Erythroblast (primary cell): ENCODE measurements at regions not wholly inside any gene's neighbourhood (a gene's known extent, or its start where the extent isn't known, plus 50 kb on each side); places are given as distances from the start of the nearest gene placed in this dataset.

ENCODE experiments used
- GATA1 ChIP-seq: IDR thresholded peaks from 2 replicates; pipeline ENCODE4 v1.6.1; 2011; ENCODE audit warnings: low read depth, mild to moderate bottlenecking, control low read depth, low read length, moderate library complexity
- POLR2A ChIP-seq: IDR thresholded peaks from 2 replicates; pipeline ENCODE4 v1.6.1; 2011; ENCODE audit warnings: mild to moderate bottlenecking, low read length

DNA sequence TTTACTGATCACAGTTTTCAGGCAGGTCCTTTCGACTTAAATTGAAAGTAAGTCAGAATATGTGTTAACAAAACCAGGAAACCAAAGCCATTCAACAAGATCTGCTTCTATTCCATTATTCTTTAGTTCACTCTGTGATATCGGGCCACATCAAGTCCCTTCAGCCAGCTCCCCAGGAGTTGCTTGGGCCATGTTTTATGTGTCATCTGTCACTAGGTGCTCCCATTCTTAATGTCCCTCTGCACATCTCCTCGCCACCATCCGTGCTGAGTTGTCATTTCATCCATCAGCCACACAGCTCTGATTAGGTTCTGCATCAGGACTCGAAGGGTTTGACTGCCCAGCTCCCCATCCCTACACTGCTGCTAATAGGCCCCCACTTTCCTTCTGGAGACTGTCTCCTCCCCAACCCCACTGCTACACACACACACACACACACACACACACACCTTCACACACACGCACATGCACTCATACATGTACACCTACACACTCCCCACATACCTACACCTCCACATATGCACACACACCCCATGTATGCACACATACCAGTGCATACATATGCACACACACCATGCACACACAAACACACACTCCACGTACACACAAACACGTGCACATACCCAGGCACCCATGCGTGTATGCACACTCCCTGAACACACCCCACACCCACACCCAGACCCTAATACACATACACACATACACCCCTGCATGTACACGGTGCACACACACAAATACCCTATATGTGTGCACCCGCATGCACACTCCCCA lies 143.3 kb upstream of the GMDS start:
- TF ChIP-seq POLR2A (no peak), GATA1 (no peak)
